H9 (cell line): ENCODE measurements at regions not wholly inside any gene's neighbourhood (a gene's known extent, or its start where the extent isn't known, plus 50 kb on each side); places are given as distances from the start of the nearest gene placed in this dataset.
"Not testable (repeated sequence)": the region's sequence is repeated elsewhere in the genome, so short reads cannot be mapped to it uniquely, and the experiment has no call there.

Source experiments
- DNase-seq: peaks from one replicate; pipeline ENCODE4 v3.0.0-alpha.2; 2017
- H2AFZ ChIP-seq: one replicate; pipeline ENCODE4 v1.6.1; 2013; ENCODE audit warnings: mild to moderate bottlenecking, low read length, control low read depth, moderate library complexity
- H2AK5ac ChIP-seq: 2 replicates; pipeline ENCODE4 v1.6.1; 2013; ENCODE audit warnings: low read length, control low read depth, mixed read lengths; ENCODE audit not compliant: insufficient read length
- H2BK120ac ChIP-seq: one replicate; pipeline ENCODE4 v1.6.1; 2013; ENCODE audit warnings: low read depth, mild to moderate bottlenecking, low read length, control low read depth, inconsistent platforms; ENCODE audit not compliant: poor library complexity, severe bottlenecking
- H2BK12ac ChIP-seq: 2 replicates; pipeline ENCODE4 v1.6.1; 2013; ENCODE audit warnings: low read length, control low read depth, mixed read lengths, low read depth; ENCODE audit not compliant: insufficient read length
- H2BK15ac ChIP-seq: 2 replicates; pipeline ENCODE4 v1.6.1; 2013; ENCODE audit warnings: low read depth, low read length, control low read depth
- H2BK20ac ChIP-seq: one replicate; pipeline ENCODE4 v1.6.1; 2013; ENCODE audit warnings: low read depth, mild to moderate bottlenecking, low read length, control low read depth, inconsistent platforms; ENCODE audit not compliant: poor library complexity, severe bottlenecking
- H2BK5ac ChIP-seq: 2 replicates; pipeline ENCODE4 v1.6.1; 2013; ENCODE audit warnings: low read length, control low read depth, mixed read lengths; ENCODE audit not compliant: insufficient read length
- H3K14ac ChIP-seq: 2 replicates; pipeline ENCODE4 v1.6.1; 2013; ENCODE audit warnings: low read length, control low read depth; ENCODE audit not compliant: insufficient read depth
- H3K18ac ChIP-seq: 2 replicates; pipeline ENCODE4 v1.6.1; 2013; ENCODE audit warnings: low read depth, mild to moderate bottlenecking, mixed read lengths, low read length, control low read depth; ENCODE audit not compliant: insufficient read length
- H3K23ac ChIP-seq: 2 replicates; pipeline ENCODE4 v1.6.1; 2013; ENCODE audit warnings: low read length, control low read depth, mixed read lengths, low read depth; ENCODE audit not compliant: insufficient read length
- H3K23me2 ChIP-seq: 2 replicates; pipeline ENCODE4 v1.6.1; 2013; ENCODE audit warnings: low read depth, mild to moderate bottlenecking, mixed read lengths, low read length, control low read depth; ENCODE audit not compliant: insufficient read length, poor library complexity, severe bottlenecking
- H3K27ac ChIP-seq: 2 replicates; pipeline ENCODE4 v1.5.1; 2013; ENCODE audit warnings: low read length, control low read depth, mixed read lengths, low read depth; ENCODE audit not compliant: insufficient read length
- H3K27me3 ChIP-seq: 2 replicates; pipeline ENCODE4 v1.6.1; 2013; ENCODE audit warnings: low read length, control low read depth, inconsistent platforms; ENCODE audit not compliant: insufficient read depth
- H3K4ac ChIP-seq: 2 replicates; pipeline ENCODE4 v1.6.1; 2013; ENCODE audit warnings: low read depth, mild to moderate bottlenecking, control low read depth, inconsistent platforms, low read length, moderate library complexity
- H3K4me1 ChIP-seq: 2 replicates; pipeline ENCODE4 v1.6.1; 2013; ENCODE audit warnings: low read length, control low read depth, inconsistent platforms; ENCODE audit not compliant: insufficient read depth
- H3K4me2 ChIP-seq: 2 replicates; pipeline ENCODE4 v1.6.1; 2013; ENCODE audit warnings: low read length, control low read depth, mixed read lengths; ENCODE audit not compliant: insufficient read length, insufficient read depth
- H3K56ac ChIP-seq: 2 replicates; pipeline ENCODE4 v1.6.1; 2013; ENCODE audit warnings: low read depth, mild to moderate bottlenecking, mixed read lengths, low read length, control low read depth; ENCODE audit not compliant: insufficient read length
- H3K79me1 ChIP-seq: 2 replicates; pipeline ENCODE4 v1.6.1; 2013; ENCODE audit warnings: low read depth, mild to moderate bottlenecking, moderate library complexity, low read length, control low read depth, inconsistent platforms; ENCODE audit not compliant: insufficient read depth, poor library complexity, severe bottlenecking
- H3K79me2 ChIP-seq: 2 replicates; pipeline ENCODE4 v1.6.1; 2013; ENCODE audit warnings: low read length, control low read depth, inconsistent platforms; ENCODE audit not compliant: insufficient read depth
- H3K9ac ChIP-seq: 2 replicates; pipeline ENCODE4 v1.6.1; 2013; ENCODE audit warnings: low read length, control low read depth, mixed read lengths; ENCODE audit not compliant: insufficient read length; ENCODE audit errors: extremely low read depth
- H3K9me3 ChIP-seq: one replicate; pipeline ENCODE4 v1.6.1; 2013; ENCODE audit warnings: low read depth, low read length, inconsistent platforms; ENCODE audit not compliant: control insufficient read depth
- H3T11ph ChIP-seq: one replicate; pipeline ENCODE4 v1.6.1; 2013; ENCODE audit warnings: mild to moderate bottlenecking, low read length, control low read depth, inconsistent platforms
- H4K20me1 ChIP-seq: one replicate; pipeline ENCODE4 v1.6.1; 2013; ENCODE audit not compliant: control insufficient read depth, insufficient read length, insufficient read depth
- H4K5ac ChIP-seq: 2 replicates; pipeline ENCODE4 v1.6.1; 2013; ENCODE audit warnings: low read depth, mild to moderate bottlenecking, mixed read lengths, low read length, control low read depth; ENCODE audit not compliant: insufficient read length
- H4K8ac ChIP-seq: replicated peaks from 2 replicates; pipeline ENCODE4 v1.6.1; 2013; ENCODE audit warnings: low read length, control low read depth, mixed read lengths, low read depth; ENCODE audit not compliant: insufficient read length
- H4K91ac ChIP-seq: 2 replicates; pipeline ENCODE4 v1.6.1; 2013; ENCODE audit warnings: low read depth, mild to moderate bottlenecking, moderate library complexity, mixed read lengths, low read length, control low read depth; ENCODE audit not compliant: insufficient read length
- H3K27ac Mint-ChIP-seq, 3 experiments: 2 replicates in 2 of 3; 3 replicates in 1 of 3; pipeline ENCODE4 v1.8.0; 2020 to 2021; ENCODE audit warnings: mixed read lengths in 3 of 3, mild to moderate bottlenecking in 1 of 3, moderate library complexity in 1 of 3
- H3K27me3 Mint-ChIP-seq: 2 replicates; pipeline ENCODE4 v1.8.0; 2021; ENCODE audit warnings: low read depth, mild to moderate bottlenecking, moderate library complexity, mixed read lengths
- H3K36me3 Mint-ChIP-seq, 3 experiments: 2 replicates in 2 of 3; 3 replicates in 1 of 3; pipeline ENCODE4 v1.8.0; 2020 to 2021; ENCODE audit warnings: low read depth in 3 of 3, mixed read lengths in 3 of 3; ENCODE audit not compliant: insufficient read depth in 1 of 3
- H3K4me1 Mint-ChIP-seq, 2 experiments: 2 replicates each; pipeline ENCODE4 v1.8.0; 2020; ENCODE audit warnings: mixed read lengths in 2 of 2
- H3K4me3 Mint-ChIP-seq, 2 experiments: 2 replicates in 1 of 2; 3 replicates in 1 of 2; pipeline ENCODE4 v1.8.0; 2020 to 2021; ENCODE audit warnings: mild to moderate bottlenecking in 2 of 2, mixed read lengths in 2 of 2, moderate library complexity in 1 of 2
- H3K9me3 Mint-ChIP-seq, 2 experiments: 2 replicates in 1 of 2; 3 replicates in 1 of 2; pipeline ENCODE4 v1.8.0; 2020; ENCODE audit warnings: mild to moderate bottlenecking in 2 of 2, mixed read lengths in 2 of 2, moderate library complexity in 1 of 2
- WGBS: extraction: QIAGEN DNeasy Blood & Tissue Kit; methylation state at CpG from one replicate; pipeline ENCODE4 v1.1.7; 2013; ENCODE audit warnings: missing lambda C conversion rate, low lambda C conversion rate, mixed read lengths; ENCODE audit not compliant: insufficient read length; ENCODE audit errors: extremely low coverage; 5-methylcytosine and 5-hydroxymethylcytosine counted together

DNA sequence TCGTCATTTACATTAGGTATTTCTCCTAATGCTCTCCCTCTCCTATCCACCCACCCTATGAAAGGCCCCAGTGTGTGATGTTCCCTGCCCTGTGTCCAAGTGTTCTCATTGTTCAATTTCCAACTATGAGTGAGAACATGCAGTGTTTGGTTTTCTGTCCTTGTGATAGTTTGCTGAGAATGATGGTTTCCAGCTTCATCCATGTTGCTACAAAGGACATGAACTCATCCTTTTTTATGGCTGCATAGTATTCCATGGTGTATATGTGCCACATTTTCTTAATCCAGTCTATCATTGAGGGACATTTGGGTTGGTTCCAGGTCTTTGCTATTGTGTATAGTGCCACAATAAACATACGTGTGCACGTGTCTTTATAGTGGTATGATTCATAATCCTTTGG is 61.6 kb upstream of the HEPH start:
- H3K14ac ChIP-seq, H3K27ac ChIP-seq, H2AK5ac ChIP-seq, H4K20me1 ChIP-seq, H2BK120ac ChIP-seq, H3K4me2 ChIP-seq, H2BK20ac ChIP-seq, H3K27ac Mint-ChIP-seq, DNase-seq, H3K4me1 ChIP-seq, H3K9me3 ChIP-seq, H4K8ac ChIP-seq, H3K18ac ChIP-seq, H3K79me2 ChIP-seq, H4K91ac ChIP-seq, H2BK5ac ChIP-seq, H4K5ac ChIP-seq, H2BK15ac ChIP-seq, H3K36me3 Mint-ChIP-seq, H3K23me2 ChIP-seq, H3K4me1 Mint-ChIP-seq, H3K4ac ChIP-seq, H3K56ac ChIP-seq, H3T11ph ChIP-seq, H3K9ac ChIP-seq, H3K27me3 ChIP-seq, H3K27me3 Mint-ChIP-seq, H3K4me3 Mint-ChIP-seq, H2AFZ ChIP-seq, H2BK12ac ChIP-seq, H3K23ac ChIP-seq, H3K79me1 ChIP-seq: not testable (repeated sequence)
- peaks cover 76 to 78% of the 10 kb centered on the region in 2 experiments for H3K9me3 Mint-ChIP-seq
- WGBS = no CpG with 5 or more reads among the region's 3 CpGs
